Thyroid gland (tissue), 4 donors: ENCODE measurements at regions not wholly inside any gene's neighbourhood (a gene's known extent, or its start where the extent isn't known, plus 50 kb on each side); places are given as distances from the start of the nearest gene placed in this dataset.

Source experiments
- DNase-seq, 2 donors: peaks; one replicate each; pipeline ENCODE4 v3.0.0-alpha.2; 2019
- H3K27ac ChIP-seq, 3 donors: fragments of 200-600 bp; sonication (generic); 1 replicate in 2 of 3; 2 replicates in 1 of 3; pipeline ENCODE4 v1.5.1; 2016 to 2019; ENCODE audit warnings: mild to moderate bottlenecking in 1 of 3, moderate library complexity in 1 of 3
- H3K27me3 ChIP-seq: fragments of 200-600 bp; sonication (generic); one replicate; pipeline ENCODE4 v1.5.1; 2019
- H3K36me3 ChIP-seq, 2 donors: fragments of 200-600 bp; sonication (generic); one replicate each; pipeline ENCODE4 v1.5.1; 2016 to 2019
- H3K4me1 ChIP-seq, 2 donors: fragments of 200-600 bp; sonication (generic); one replicate each; pipeline ENCODE4 v1.5.1; 2017 to 2019
- H3K4me3 ChIP-seq, 3 donors: fragments of 200-600 bp; sonication (generic); replicated peaks in 1 of 3; 1 replicate in 2 of 3; 2 replicates in 1 of 3; pipeline ENCODE4 v1.5.1; 2016; ENCODE audit warnings: mild to moderate bottlenecking in 1 of 3
- H3K9me3 ChIP-seq: fragments of 200-600 bp; sonication (generic); one replicate; pipeline ENCODE4 v1.5.1; 2017
- CTCF ChIP-seq, 6 experiments: fragments of 200-600 bp in 3 of 6; fragments of 450-650 bp in 3 of 6; sonication (generic) in 3 of 6; IDR thresholded peaks; one replicate each; pipeline ENCODE4 v1.5.1; 2016 to 2019; ENCODE audit warnings: antibody characterized with exemption in 6 of 6, mild to moderate bottlenecking in 2 of 6, inconsistent platforms in 1 of 6, moderate library complexity in 1 of 6
- POLR2A ChIP-seq, 2 donors: fragments of 450-650 bp; IDR thresholded peaks; one replicate each; pipeline ENCODE4 v1.6.1; 2017; ENCODE audit warnings: antibody characterized with exemption in 2 of 2, mild to moderate bottlenecking in 2 of 2, moderate library complexity in 1 of 2
- WGBS, 2 donors: methylation state at CpG; one replicate each; pipeline ENCODE4 v1.1.5; 2017; 5-methylcytosine and 5-hydroxymethylcytosine counted together
- intact Hi-C: fragments of 100-400 bp; cut with DNase I; formaldehyde crosslinking; loops from one replicate; pipeline ENCODE4 v1.15.1; 2023

DNA sequence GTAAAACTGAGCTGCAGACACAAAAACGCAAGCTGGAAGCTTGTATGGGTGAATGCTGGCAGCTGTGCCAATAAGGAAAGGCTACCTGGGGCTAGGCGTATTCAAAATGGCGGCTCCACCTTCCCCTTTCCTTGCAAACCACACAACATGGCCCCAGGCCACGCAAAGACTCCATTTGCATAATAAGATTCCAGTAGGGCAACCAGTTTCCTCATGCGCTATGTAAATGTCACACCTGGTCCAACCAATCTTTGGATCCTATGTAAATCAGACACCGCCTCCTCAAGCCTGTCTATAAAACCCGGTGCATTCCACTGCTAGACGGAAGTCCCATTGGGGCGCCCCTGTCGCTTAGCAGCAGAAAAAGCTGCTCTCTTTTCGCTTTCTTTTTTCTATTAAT lies 505.9 kb upstream of the BTBD3 start:
- DNase-seq, result no peak
- WGBS, 2 donors, result 94% methylated on average over 11 of the region's 11 CpGs

GRCh38 chr20:11426948-11427347 lies 490.7 kb upstream of the BTBD3 start:
- Histone ChIP-seq H3K4me1 (no peaks in the 10 kb centered on the region), H3K9me3 (no peaks in the 10 kb centered on the region), H3K27ac (no peak overlapping the region), H3K4me3 (no peak overlapping the region), H3K36me3 (no peaks in the 10 kb centered on the region), H3K27me3 (no peaks in the 10 kb centered on the region)
- TF ChIP-seq POLR2A (IDR thresholded peaks at IDR 0.05), result no peak
- TF ChIP-seq CTCF (IDR thresholded peaks at IDR 0.05), result no peak
- 63 to 68% methylated on average over 3 of the region's 3 CpGs for WGBS, 2 donors
- intact Hi-C loops, result no loop called here
- DNase-seq, result no peak

More for the DNA sequence above, 505.9 kb upstream of the BTBD3 start:
- Histone ChIP-seq H3K36me3 (no peaks in the 10 kb centered on the region), H3K4me1 (peaks cover 0 to 3% of the 10 kb centered on the region in 2 donors), H3K4me3 (no peak overlapping the region), H3K27me3 (no peaks in the 10 kb centered on the region), H3K27ac (no peak overlapping the region), H3K9me3 (no peaks in the 10 kb centered on the region)
- intact Hi-C loops, result no loop called here
- TF ChIP-seq POLR2A (IDR thresholded peaks at IDR 0.05), result no peak
- TF ChIP-seq CTCF (IDR thresholded peaks at IDR 0.05), result no peak

- H3K27me3 ChIP-seq, result no peaks in the 10 kb centered on the region
- H3K9me3 ChIP-seq, result no peaks in the 10 kb centered on the region
- no peak overlapping the region for H3K4me3 ChIP-seq
- H3K36me3 ChIP-seq, result no peaks in the 10 kb centered on the region
- no peak for DNase-seq
- TF ChIP-seq POLR2A (IDR thresholded peaks at IDR 0.05), result no peak
- no peak for TF ChIP-seq CTCF (IDR thresholded peaks at IDR 0.05)
- intact Hi-C loops, result no loop called here
- no peak overlapping the region for H3K27ac ChIP-seq
- H3K4me1 ChIP-seq, result no peaks in the 10 kb centered on the region
- 83 to 88% methylated on average over 2 of the region's 2 CpGs for WGBS, 2 donors
Observed at GRCh38 chr20:11429168-11429567, 488.5 kb upstream of the BTBD3 start.

GRCh38 chr20:11429889-11430519 lies 487.7 kb upstream of the BTBD3 start:
- intact Hi-C loops, result no loop called here
- Histone ChIP-seq H3K27ac (no peak overlapping the region), H3K36me3 (no peaks in the 10 kb centered on the region), H3K4me1 (no peaks in the 10 kb centered on the region), H3K9me3 (no peaks in the 10 kb centered on the region), H3K27me3 (no peaks in the 10 kb centered on the region), H3K4me3 (no peak overlapping the region)
- DNase-seq, result no peak
- TF ChIP-seq CTCF (IDR thresholded peaks at IDR 0.05) (no peak), POLR2A (IDR thresholded peaks at IDR 0.05) (no peak)
- WGBS, 2 donors, result 61 to 79% methylated on average over 5 of the region's 5 CpGs

GRCh38 chr20:11430652-11431051 lies 487.0 kb upstream of the BTBD3 start:
- intact Hi-C loops, result no loop called here
- 84 to 88% methylated on average over 3 of the region's 3 CpGs for WGBS, 2 donors
- Histone ChIP-seq H3K4me3 (no peak overlapping the region), H3K36me3 (no peaks in the 10 kb centered on the region), H3K27ac (no peak overlapping the region), H3K4me1 (no peaks in the 10 kb centered on the region), H3K9me3 (no peaks in the 10 kb centered on the region), H3K27me3 (no peaks in the 10 kb centered on the region)
- TF ChIP-seq CTCF (IDR thresholded peaks at IDR 0.05), result no peak
- no peak for TF ChIP-seq POLR2A (IDR thresholded peaks at IDR 0.05)
- DNase-seq, result no peak
